T-helper 1 cell (primary cell): ENCODE measurements at regions not wholly inside any gene's neighbourhood (a gene's known extent, or its start where the extent isn't known, plus 50 kb on each side); places are given as distances from the start of the nearest gene placed in this dataset.

Experiments used
- DNase-seq, 5 donors: peaks; one replicate each; pipeline ENCODE4 v3.0.0-alpha.2; 2012 to 2020

- no peak for DNase-seq
Observed at GRCh38 chr21:24076179-24076578, 1531.1 kb downstream of the MRPL39 start.

GRCh38 chr21:24055696-24056095 is 1551.6 kb downstream of the MRPL39 start:
- no peak for DNase-seq

GRCh38 chr21:24050231-24050630 is 1557.0 kb downstream of the MRPL39 start:
- no peak for DNase-seq

GRCh38 chr21:24046829-24047443 is 1560.3 kb downstream of the MRPL39 start:
- DNase-seq: no peak

GRCh38 chr21:24045775-24046215 is 1561.5 kb downstream of the MRPL39 start:
- no peak for DNase-seq

GRCh38 chr21:24045373-24045772 is 1561.9 kb downstream of the MRPL39 start:
- no peak for DNase-seq

GRCh38 chr21:24042687-24043086 is 1564.6 kb downstream of the MRPL39 start:
- no peak for DNase-seq

GRCh38 chr21:24032709-24033232 is 1574.5 kb downstream of the MRPL39 start:
- no peak for DNase-seq

- no peak for DNase-seq
Observed at GRCh38 chr21:24027396-24027795, 1579.9 kb downstream of the MRPL39 start.

GRCh38 chr21:24025101-24025500 is 1582.2 kb downstream of the MRPL39 start:
- no peak for DNase-seq

GRCh38 chr21:24023936-24024335 is 1583.3 kb downstream of the MRPL39 start:
- no peak for DNase-seq

- DNase-seq: no peak
Observed at GRCh38 chr21:24023402-24023801, 1583.9 kb downstream of the MRPL39 start.

- DNase-seq: no peak
Observed at GRCh38 chr21:24014381-24014780, 1592.9 kb downstream of the MRPL39 start.

- no peak for DNase-seq
Observed at GRCh38 chr21:24011087-24011486, 1596.2 kb downstream of the MRPL39 start.

GRCh38 chr21:24007592-24007991 is 1599.7 kb downstream of the MRPL39 start:
- DNase-seq: no peak

- DNase-seq: no peak
Observed at GRCh38 chr21:23986987-23987386, 1620.3 kb downstream of the MRPL39 start.

- no peak for DNase-seq
Observed at GRCh38 chr21:23986214-23986613, 1621.1 kb downstream of the MRPL39 start.

GRCh38 chr21:23982546-23982945 is 1624.7 kb downstream of the MRPL39 start:
- no peak for DNase-seq

- DNase-seq: no peak
Observed at GRCh38 chr21:23977971-23978370, 1629.3 kb downstream of the MRPL39 start.

GRCh38 chr21:23968722-23969647 is 1638.3 kb downstream of the MRPL39 start:
- DNase-seq: peak; percentile 21 to 84 (median 52)

GRCh38 chr21:23968008-23968407 is 1639.3 kb downstream of the MRPL39 start:
- no peak for DNase-seq

- DNase-seq: no peak
Observed at GRCh38 chr21:23963454-23963853, 1643.8 kb downstream of the MRPL39 start.

- no peak for DNase-seq
Observed at GRCh38 chr21:23960769-23961168, 1646.5 kb downstream of the MRPL39 start.
